C4-2B (cell line): ENCODE measurements at regions not wholly inside any gene's neighbourhood (a gene's known extent, or its start where the extent isn't known, plus 50 kb on each side); places are given as distances from the start of the nearest gene placed in this dataset.

Experiments used
- ZFX ChIP-seq: fragments of 450-650 bp; IDR thresholded peaks from 2 replicates; pipeline ENCODE4 v1.6.1; 2017
- TF ChIP-seq, protein P1 (sequence below): fragments of 450-650 bp; conservative IDR thresholded peaks from 2 replicates; pipeline ENCODE4 v1.5.1; 2017; ENCODE audit warnings: mild to moderate bottlenecking

DNA sequence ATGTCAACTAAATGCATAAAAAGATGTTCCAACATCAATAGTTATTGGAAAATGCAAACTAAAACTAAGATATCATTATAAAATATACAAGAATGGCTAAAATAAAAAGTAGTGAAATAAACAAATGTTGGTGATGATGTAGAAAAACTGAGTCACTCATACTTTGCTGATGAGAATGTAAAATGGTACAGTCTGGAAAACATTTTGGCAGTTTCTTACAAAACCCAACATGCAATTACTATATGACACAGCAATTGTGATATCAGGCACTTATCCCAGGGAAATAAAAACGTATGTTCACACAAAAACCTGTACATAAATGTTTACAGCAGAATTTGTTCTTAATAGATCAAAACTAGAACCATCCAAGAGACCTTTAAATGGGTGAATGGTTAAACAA is 182.6 kb downstream of the RTL9 start:
- TF ChIP-seq, protein P1, sequence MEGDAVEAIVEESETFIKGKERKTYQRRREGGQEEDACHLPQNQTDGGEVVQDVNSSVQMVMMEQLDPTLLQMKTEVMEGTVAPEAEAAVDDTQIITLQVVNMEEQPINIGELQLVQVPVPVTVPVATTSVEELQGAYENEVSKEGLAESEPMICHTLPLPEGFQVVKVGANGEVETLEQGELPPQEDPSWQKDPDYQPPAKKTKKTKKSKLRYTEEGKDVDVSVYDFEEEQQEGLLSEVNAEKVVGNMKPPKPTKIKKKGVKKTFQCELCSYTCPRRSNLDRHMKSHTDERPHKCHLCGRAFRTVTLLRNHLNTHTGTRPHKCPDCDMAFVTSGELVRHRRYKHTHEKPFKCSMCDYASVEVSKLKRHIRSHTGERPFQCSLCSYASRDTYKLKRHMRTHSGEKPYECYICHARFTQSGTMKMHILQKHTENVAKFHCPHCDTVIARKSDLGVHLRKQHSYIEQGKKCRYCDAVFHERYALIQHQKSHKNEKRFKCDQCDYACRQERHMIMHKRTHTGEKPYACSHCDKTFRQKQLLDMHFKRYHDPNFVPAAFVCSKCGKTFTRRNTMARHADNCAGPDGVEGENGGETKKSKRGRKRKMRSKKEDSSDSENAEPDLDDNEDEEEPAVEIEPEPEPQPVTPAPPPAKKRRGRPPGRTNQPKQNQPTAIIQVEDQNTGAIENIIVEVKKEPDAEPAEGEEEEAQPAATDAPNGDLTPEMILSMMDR, result no peak
- no peak for TF ChIP-seq ZFX
